GM21423 (cell line): ENCODE measurements at regions not wholly inside any gene's neighbourhood (a gene's known extent, or its start where the extent isn't known, plus 50 kb on each side); places are given as distances from the start of the nearest gene placed in this dataset.
"Not testable (repeated sequence)": the region's sequence is repeated elsewhere in the genome, so short reads cannot be mapped to it uniquely, and the experiment has no call there.

Experiments used
- ATAC-seq: cut with Tn5 transposase; IDR thresholded peaks from one replicate; pipeline ENCODE4 v1.9.1; 2021; ENCODE audit warnings: mild to moderate bottlenecking, moderate library complexity; ENCODE audit not compliant: unreplicated experiment

DNA sequence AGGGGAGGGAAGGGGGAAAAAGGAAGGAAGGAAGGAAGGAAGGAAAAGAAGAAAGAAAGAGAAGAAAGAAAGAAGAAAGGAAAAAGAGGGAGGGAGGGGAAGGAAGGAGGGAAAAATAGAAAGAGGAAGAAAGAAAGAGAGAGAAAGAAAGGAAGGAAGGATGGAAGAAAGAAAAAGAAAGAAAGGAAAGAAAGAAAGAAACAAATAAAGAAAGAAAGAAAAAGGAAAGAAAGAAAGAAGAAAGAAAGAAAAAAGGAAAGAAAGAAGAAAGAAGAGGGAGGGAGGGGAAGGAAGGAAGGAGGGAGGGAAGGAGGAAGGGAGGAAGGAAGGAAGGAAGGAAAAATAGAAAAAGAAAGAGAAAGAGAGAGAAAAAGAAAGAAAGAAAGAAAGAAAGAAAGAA lies 315.8 kb upstream of the PIK3C3 start:
- no peak for ATAC-seq

DNA sequence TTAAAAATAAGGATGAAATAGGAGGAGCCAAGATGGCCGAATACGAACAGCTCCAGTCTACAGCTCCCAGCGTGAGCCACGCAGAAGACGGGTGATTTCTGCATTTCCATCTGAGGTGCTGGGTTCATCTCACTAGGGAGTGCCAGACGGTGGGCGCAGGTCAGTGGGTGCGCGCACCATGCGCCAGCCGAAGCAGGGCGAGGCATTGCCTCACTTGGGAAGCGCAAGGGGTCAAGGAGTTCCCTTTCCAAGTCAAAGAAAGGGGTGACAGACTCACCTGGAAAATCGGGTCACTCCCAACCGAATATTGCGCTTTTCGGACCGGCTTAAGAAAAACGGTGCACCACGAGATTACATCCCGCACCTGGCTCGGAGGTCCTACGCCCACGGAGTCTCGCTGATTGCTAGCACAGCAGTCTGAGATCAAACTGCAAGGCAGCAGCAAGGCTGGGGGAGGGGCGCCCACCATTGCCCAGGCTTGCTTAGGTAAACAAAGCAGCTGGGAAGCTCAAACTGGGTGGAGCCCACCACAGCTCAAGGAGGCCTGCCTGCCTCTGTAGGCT lies 323.2 kb upstream of the PIK3C3 start:
- not testable (repeated sequence) for ATAC-seq

DNA sequence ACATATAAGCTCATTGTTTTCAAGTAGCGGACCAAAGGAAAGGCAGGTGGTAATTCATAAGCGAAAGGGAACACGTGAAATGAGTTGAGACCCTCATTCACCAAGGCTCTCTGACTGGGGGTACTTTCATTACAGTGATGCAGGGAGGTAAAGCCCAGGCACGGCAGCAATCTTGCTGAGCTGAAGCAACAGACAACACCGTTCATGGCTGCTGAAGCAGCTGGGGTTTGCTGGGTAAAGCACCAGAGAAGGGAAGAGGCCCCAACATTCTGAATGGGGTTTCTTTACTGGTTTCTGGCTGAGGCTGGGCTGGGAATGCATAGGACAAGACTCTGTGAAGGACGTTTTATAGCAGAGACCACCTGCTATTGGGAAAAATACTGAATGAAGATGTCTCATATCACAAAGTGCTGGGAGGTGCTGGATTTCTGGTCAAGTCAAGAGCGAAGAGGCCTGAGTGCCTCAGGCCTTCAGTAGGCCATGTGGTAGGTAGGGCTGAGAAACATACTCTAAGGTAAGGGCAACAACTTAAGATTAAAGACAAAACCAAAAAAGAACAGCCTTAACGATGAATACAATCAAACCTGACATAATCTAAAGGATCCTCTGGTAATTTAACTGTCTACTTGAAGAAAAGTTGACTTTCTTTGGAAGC lies 324.7 kb upstream of the PIK3C3 start:
- no peak for ATAC-seq

DNA sequence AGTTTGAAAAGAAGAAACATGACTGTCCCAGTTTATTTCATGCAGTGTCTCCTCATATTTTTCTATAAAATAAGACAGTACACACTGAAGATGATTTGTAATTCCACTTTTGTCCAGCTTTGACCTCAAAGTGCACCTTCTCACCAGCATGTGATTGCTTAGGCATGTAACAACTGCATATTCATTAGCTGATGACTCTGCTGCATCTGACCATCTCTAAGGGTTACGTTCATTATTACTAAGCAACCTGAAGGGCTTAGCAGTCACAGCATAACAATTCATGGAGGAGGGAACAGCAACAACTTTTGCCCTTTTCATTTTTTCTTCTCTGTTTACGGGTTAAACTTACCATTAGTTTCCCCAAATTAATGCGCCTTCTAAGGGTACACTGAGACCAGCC lies 330.6 kb upstream of the PIK3C3 start:
- ATAC-seq, result no peak

DNA sequence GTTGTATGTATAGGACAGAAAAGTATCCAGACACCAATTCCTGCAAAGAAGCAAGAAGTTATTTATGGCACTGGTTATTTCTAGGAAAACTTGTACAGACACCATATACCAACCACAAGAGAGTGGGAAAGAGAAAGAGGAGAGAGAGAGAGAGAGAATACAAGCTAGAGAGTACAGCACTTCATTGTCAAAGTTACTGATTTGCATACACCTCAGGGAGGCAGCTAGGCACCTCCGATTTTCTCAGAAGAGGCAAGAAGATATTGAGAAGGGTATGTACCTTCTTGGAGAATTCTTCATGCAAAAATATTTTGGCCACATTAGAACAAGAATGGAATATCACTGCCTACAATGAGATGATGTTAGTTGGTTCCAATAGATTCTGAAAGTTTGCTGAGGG lies 333.9 kb upstream of the PIK3C3 start:
- no peak for ATAC-seq

DNA sequence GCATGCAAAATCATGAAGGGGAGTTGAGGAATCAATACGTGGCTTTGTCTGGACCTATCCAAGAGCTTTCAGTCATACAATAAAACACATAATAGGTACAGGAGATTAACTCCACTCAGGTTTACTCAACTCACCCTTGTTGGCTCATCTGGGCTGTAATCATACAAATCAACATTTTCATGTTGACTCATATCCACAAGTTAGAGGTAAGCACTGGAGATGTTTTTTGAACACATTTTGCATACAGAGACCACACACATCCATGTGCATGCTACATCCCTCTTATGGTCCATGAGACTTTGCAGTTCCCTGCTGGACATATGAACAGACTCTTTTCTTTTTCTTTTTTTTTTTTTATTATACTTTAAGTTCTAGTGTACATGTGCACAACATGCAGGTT lies 336.9 kb upstream of the PIK3C3 start:
- ATAC-seq, result no peak

DNA sequence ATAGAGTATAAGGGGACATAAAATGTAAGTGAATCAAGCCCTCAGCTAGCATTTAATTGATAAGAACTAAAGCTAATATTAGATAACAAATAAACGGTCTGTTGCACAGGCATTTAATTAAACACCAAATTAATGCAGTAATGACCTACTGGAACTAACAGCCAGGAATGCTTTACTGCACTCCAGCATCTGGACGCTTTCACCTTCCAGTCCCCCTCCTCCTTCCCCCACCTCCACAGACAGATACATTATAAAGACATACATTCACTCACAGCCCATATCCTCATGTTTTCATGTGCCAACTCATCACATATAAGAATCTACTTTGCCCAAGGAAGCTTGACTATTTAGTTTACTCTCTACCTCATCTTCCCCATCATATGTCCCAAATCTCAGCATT lies 337.4 kb upstream of the PIK3C3 start:
- no peak for ATAC-seq

DNA sequence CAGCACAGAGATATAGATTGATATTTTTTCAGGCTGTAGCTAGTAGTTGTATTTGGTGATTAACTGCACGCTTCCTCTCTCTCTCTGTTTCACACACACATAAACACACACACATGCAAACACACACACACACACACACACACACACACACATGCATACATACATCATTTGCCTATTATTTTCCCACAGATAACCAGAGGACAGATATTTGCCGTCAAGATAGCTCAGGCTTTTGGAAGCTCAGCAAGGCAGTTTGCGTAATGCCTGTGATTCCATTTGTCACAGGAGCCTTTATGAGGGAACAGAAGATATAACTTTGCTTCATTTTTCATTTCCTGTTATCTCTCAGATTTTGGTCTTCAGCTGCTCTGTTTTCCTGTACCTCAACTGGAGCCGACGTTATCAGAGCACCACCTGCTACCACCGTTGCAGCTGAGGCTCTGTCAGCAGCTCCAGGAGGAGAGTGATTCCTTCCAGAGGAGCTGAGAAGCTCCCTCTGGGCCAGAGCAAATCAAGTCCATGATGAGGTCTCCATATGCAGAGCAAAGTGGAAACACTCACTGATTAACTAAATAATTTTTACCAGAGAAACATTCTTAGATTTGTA lies 341.9 kb upstream of the PIK3C3 start:
- ATAC-seq, result no peak

DNA sequence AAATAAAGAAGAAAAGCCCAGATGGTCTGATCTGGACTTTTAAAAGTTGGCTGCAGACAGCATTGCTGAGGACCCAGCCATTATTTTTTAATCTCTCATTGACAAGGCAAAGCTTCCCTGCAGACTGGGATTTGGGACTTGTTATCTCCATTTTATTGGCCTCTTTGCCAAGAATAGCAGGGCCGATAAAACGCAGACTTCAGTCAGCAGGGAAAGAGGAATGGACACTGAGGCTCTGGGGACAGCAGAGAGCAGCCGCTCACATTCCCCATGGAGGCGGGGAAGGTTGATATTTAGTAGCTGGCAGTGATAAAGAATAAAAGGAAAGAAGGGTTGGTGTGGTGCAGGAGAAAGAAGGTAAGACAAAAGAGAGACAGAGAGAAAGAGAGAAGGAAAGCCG lies 350.1 kb upstream of the PIK3C3 start:
- no peak for ATAC-seq

DNA sequence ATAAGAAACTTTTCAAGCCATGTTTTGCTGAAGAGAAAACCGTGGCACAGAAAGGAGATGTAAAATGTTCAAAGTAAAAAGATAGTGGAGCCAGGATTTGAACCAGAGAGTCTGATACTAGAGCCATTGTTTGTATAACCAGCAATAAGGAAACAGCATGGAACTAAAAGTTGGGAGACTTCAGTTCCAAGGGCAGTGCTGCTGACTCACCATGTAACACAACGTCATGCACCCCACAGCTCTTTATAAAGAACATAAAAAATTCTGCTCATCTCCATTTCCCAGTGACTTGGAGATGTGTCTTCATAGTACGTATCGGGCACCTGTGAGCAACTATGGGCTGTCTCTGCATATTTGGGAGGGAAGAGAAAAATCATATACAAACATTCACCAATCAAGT lies 353.0 kb upstream of the PIK3C3 start:
- no peak for ATAC-seq

DNA sequence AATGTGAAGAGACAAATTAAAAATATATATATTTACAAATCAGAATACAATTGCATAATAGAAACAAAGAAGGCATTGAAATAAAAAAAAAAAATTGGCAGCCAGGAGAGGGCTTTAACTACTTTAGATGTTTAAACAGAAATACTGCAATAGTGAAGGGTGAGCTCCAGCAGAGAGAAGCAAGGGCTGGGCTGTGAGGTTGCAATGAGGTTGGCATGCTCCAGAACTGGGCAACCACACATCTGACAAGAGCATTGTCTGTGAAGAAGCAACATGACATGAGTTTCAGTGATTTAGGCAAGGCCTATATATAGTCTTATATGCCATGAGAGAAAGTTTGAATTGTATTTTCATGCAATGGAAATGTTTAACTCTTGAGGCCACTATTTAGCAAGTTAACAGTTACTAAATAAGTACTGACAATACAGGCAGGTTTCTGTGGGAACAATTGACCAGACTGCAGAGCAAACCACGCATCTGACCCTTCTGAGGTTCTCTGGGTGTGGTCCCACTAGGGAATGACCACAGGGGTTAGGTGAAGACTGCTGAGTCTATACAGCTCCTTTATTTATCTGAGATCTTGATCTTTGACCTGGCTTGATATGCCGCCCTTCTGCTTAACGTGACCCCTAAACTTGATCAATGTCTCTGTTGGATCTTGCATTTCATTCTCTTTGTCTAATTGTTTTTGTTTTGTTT lies 354.2 kb upstream of the PIK3C3 start:
- ATAC-seq, result no peak

DNA sequence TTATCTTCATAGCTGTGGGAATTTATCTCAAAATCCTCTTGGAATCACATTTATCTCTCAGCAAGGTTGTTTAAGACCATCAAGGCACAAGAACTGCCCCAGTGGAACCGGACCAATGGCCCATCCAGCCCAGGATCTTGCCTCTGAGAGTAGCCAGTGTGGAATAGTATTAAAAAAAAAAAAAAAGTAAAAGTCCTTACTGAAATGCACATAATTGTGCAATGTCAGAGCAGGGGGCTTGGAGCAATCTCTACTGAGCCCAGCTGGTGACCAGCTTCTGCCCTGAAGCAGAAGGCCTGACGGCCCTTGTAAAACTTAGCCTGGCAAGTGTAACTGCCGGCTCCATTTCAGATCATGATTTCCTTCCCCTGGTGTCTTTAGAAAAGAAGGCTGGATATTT lies 355.6 kb upstream of the PIK3C3 start:
- ATAC-seq, result no peak

DNA sequence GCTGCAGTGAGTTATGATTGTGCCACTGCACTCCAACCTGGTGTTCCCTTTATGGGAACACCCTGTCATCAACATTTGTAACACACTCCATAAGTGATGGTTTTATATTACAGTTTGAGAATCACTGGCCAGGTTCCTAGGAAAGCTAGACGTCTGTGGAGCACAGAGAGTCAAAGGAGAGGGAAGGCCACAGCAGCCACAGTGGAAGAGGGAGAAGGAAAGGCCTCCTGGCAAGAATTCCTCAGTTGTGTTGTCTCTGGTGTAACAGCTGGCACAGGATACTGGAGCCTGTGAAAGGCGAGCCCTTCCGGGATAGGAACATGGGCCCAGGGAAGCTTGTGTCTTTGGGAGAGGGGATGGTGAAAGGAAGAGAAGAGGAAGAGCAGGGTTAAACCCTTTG lies 360.5 kb upstream of the PIK3C3 start:
- ATAC-seq, result no peak

DNA sequence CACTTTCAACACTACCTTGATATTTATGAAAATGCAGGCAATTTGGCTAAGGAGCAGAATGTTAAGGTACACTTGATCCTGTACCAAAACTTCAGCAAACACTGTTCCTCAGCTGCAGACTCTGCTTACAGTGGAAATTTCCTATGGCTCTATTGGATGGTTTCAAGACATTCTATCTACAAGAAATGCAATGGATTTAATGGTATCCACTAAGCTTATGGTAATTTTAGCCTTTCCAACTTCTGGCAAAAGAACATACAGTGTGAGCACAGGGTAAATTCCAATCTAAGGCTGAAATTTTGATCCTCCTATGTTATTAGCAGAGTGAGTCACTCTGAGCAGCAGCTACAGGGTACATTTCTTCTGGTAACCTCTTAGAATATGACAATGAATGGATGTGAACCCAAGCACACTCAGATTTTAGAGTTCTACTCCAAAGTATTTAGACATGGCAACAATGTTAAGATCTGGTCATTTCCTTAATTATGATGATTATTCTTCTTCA lies 361.8 kb upstream of the PIK3C3 start:
- no peak for ATAC-seq

DNA sequence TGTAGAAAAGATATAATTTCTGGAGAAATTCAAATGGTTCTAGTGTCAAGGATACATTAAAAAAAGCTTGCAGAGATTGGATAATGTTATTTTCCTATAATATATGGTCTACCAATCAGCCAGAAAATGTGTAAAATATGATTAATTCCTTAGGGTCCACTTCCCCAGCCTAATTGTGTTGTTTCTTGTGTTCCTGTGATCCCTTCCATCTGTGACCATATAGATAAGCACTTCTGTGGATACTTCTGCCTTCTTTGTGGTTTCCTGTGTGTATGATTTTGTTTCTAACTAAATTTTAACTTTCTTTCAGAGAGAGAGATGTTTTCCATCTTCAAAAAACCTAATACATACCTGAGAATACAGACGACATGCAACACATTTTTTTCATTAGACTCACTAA lies 367.1 kb upstream of the PIK3C3 start:
- ATAC-seq, result no peak

DNA sequence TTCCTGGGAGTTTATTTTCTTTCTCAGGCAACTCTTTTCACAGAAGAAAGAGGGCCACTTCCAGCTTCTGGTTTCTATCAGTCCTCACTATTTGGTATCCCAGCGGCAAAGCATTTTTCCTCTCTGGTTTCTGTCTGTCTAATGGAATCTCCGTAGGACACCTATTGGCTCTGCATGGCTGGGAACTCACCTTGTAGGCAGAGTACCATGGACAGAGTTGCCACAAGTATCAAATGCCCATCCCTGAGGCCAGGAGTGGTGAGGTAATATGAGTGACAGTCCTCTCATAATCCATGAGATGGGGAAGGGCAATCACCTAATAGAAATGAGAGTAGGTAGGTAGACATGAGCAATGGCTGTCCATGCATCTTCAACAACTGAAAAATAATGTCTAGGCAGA lies 369.5 kb upstream of the PIK3C3 start:
- no peak for ATAC-seq

DNA sequence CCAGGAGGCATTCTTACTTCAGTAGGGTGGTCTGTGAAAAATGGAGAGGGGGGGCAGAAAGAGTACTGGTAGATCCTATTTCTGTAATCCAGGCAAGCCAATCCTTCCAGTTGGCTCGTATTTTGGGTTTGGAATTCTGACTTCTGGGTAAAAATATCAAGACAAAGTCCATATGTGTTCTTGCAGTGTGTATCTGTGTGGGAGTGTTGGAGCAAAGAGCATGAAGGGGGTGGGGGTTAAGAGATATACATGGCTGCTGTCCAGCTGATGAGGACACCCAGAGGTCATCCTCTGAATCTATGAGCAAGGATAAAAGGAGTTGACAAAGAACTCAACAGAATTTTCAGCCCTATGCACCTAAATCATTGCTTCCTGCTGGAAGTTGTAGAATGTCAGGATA lies 375.8 kb upstream of the PIK3C3 start:
- ATAC-seq, result no peak

DNA sequence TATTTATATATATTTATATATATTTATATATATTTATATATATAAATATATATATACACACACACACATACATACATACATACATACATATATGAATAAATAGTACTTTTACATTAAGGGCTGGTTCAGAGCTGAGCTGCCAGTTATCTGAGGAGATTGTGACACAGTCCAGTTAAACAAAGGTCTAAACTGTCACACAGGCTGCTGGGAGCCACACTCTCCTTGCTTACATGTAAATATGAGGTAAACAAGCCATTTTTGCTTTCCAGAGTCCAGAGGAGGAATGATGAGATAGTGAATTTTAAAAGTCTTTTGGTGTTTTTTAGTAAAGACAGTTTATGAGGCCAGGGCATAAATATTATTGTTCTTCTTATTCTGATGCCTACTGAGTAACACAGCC lies 377.5 kb upstream of the PIK3C3 start:
- ATAC-seq, result no peak

DNA sequence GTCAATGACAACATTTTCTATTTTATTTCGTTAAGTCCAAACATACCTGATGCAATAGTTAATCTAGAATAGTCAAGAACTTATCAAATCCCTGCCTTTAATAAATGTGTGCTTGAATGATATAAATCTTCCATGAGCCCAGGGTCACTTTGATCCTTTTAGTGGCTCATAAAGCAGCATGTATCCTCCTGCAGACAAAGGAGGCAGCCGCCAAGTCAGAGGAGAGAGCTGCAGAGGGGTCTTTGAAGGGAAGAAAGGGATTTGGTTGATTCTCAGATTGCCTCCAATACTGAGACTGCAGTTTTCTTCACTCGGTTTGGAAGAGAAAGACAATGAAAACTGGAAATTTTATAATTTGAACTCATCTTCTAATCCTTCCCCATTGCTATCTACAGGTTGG lies 378.4 kb upstream of the PIK3C3 start:
- ATAC-seq, result no peak

DNA sequence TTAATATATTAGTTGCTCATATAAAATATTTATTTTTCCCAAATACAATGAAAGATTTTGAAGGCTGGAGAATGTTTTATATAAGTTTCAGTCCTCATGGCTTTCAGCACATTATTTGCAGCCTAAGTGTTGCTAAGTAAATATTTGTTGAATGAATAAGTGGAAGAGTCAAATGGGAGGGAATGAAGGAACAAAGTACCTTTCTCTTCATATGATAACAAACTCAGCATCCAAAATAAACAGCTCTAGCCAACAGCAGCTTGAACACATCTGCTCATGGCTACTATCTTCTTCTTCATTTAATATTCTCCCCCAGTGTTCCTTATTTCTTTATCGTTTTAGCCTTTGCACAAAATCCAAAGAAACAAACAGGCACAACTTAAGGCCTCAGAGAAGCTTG lies 385.2 kb upstream of the PIK3C3 start:
- ATAC-seq, result no peak

DNA sequence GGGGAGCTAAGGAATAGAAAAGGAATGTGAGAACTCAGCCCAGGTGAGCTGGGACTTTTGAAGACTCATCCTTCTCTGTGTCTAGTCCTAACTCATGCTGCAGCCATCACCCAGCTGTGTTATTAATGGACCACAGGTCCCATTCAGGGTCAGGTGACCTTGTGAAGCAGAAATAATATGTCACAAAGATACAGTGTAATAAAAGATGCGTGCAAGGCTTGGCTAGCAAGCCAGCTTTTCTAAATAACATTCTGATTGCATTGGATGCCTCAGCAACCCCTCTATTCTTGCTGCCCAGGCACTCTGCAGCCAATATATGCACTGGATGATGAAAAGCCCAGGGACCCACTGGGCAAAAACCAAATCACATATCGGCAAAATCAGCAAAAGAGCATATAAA lies 393.1 kb upstream of the PIK3C3 start:
- ATAC-seq, result no peak

DNA sequence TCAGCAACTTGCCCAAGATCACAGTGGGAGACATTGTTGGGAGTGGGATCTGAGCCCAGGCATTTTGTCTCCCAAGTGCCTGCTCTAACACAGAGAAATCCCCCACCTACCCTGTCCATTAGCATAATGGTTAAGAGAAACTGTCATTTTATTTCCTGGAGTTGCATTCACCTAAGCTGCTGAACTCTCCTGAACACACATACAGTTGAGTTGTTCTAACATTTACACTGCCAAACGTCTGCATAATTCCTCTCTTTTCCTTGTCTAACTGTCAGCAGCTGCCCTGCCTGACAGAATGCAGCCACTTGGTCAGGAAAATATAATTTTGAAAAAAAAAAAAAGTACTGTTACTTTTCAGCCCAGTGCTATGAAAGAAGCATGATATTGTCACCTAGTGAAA lies 396.3 kb upstream of the PIK3C3 start:
- no peak for ATAC-seq
